Smooth muscle cell (in vitro differentiated cells): ENCODE measurements at regions not wholly inside any gene's neighbourhood (a gene's known extent, or its start where the extent isn't known, plus 50 kb on each side); places are given as distances from the start of the nearest gene placed in this dataset.

Experiments
- DNase-seq: peaks from one replicate; lab custom pipeline; 2025; ENCODE audit not compliant: unreplicated experiment; lab: John Stamatoyannopoulos, UW
- H2AFZ ChIP-seq: fragments of 200-600 bp; sonication (generic); 2 replicates; pipeline ENCODE4 v1.6.0; 2016; ENCODE audit warnings: antibody characterized with exemption, low read depth, mild to moderate bottlenecking
- H3F3A ChIP-seq: fragments of 200-600 bp; sonication (generic); 2 replicates; pipeline ENCODE4 v1.6.0; 2017; ENCODE audit warnings: antibody characterized with exemption, low read depth
- H3K27ac ChIP-seq: fragments of 200-600 bp; sonication (generic); 2 replicates; pipeline ENCODE4 v1.5.1; 2016; ENCODE audit warnings: low read depth, mild to moderate bottlenecking
- H3K27me3 ChIP-seq: fragments of 200-600 bp; sonication (generic); 2 replicates; pipeline ENCODE4 v1.6.1; 2016; ENCODE audit warnings: low read depth, mild to moderate bottlenecking
- H3K36me3 ChIP-seq: fragments of 200-600 bp; sonication (generic); 2 replicates; pipeline ENCODE4 v1.5.1; 2016; ENCODE audit warnings: low read depth
- H3K4me1 ChIP-seq: fragments of 200-600 bp; sonication (generic); 2 replicates; pipeline ENCODE4 v1.5.1; 2016; ENCODE audit warnings: low read depth
- H3K4me2 ChIP-seq: fragments of 200-600 bp; sonication (generic); 2 replicates; pipeline ENCODE4 v1.6.0; 2016; ENCODE audit warnings: mild to moderate bottlenecking
- H3K4me3 ChIP-seq: fragments of 200-600 bp; sonication (generic); 2 replicates; pipeline ENCODE4 v1.5.1; 2016; ENCODE audit warnings: mild to moderate bottlenecking
- H3K79me2 ChIP-seq: fragments of 200-600 bp; sonication (generic); 2 replicates; pipeline ENCODE4 v1.6.0; 2016; ENCODE audit warnings: low read depth, mild to moderate bottlenecking
- H3K9ac ChIP-seq: fragments of 200-600 bp; sonication (generic); 2 replicates; pipeline ENCODE4 v1.6.0; 2016; ENCODE audit warnings: low read depth
- H3K9me3 ChIP-seq: fragments of 200-600 bp; sonication (generic); replicated peaks from 2 replicates; pipeline ENCODE4 v1.5.1; 2016; ENCODE audit warnings: low read depth
- H4K20me1 ChIP-seq: fragments of 200-600 bp; sonication (generic); 2 replicates; pipeline ENCODE4 v1.6.0; 2016; ENCODE audit warnings: low read depth
- CTCF ChIP-seq: fragments of 200-600 bp; sonication (generic); IDR thresholded peaks from 2 replicates; pipeline ENCODE4 v1.5.1; 2017; ENCODE audit warnings: borderline replicate concordance, mild to moderate bottlenecking, antibody characterized with exemption; ENCODE audit not compliant: insufficient read depth, poor library complexity, severe bottlenecking
- WGBS: methylation state at CpG from one replicate; pipeline ENCODE4 v1.1.7; 2016; ENCODE audit warnings: low lambda C conversion rate; 5-methylcytosine and 5-hydroxymethylcytosine counted together

- no peak overlapping the region for H3K27ac ChIP-seq
- H3K27me3 ChIP-seq: no peaks in the 10 kb centered on the region
- no peaks in the 10 kb centered on the region for H3K36me3 ChIP-seq
Measured at GRCh38 chr6:168387426-168387825, 53.6 kb upstream of the SMOC2 start.

GRCh38 chr6:168387911-168388310 lies 53.1 kb upstream of the SMOC2 start:
- Histone ChIP-seq H3F3A (no peaks in the 10 kb centered on the region), H3K27ac (no peak overlapping the region), H3K9ac (no peak overlapping the region), H3K4me3 (no peak overlapping the region), H3K79me2 (no peaks in the 10 kb centered on the region), H4K20me1 (no peaks in the 10 kb centered on the region), H3K4me2 (no peak overlapping the region), H3K27me3 (no peaks in the 10 kb centered on the region), H2AFZ (no peak overlapping the region), H3K4me1 (no peaks in the 10 kb centered on the region), H3K36me3 (no peaks in the 10 kb centered on the region), H3K9me3 (no peaks in the 10 kb centered on the region)
- no peak for DNase-seq
- 94% methylated on average over 18 of the region's 18 CpGs for WGBS
- no peak for TF ChIP-seq CTCF

More at GRCh38 chr6:168387426-168387825, 53.6 kb upstream of the SMOC2 start:
- H3F3A ChIP-seq: no peaks in the 10 kb centered on the region
- H4K20me1 ChIP-seq: no peaks in the 10 kb centered on the region
- H3K9me3 ChIP-seq: no peaks in the 10 kb centered on the region
- no peaks in the 10 kb centered on the region for H3K4me1 ChIP-seq
- DNase-seq: no peak
- H3K79me2 ChIP-seq: no peaks in the 10 kb centered on the region
- no peak for TF ChIP-seq CTCF
- H3K4me2 ChIP-seq: no peak overlapping the region
- H2AFZ ChIP-seq: no peak overlapping the region
- no peak overlapping the region for H3K4me3 ChIP-seq
- no peak overlapping the region for H3K9ac ChIP-seq
- 92% methylated on average over 10 of the region's 10 CpGs for WGBS

- Histone ChIP-seq H3K9ac (no peak overlapping the region), H3K27ac (no peak overlapping the region), H3K4me3 (no peak overlapping the region), H4K20me1 (no peaks in the 10 kb centered on the region), H3K79me2 (no peaks in the 10 kb centered on the region), H3K9me3 (no peaks in the 10 kb centered on the region), H3K4me2 (no peak overlapping the region), H2AFZ (no peak overlapping the region), H3K36me3 (no peaks in the 10 kb centered on the region), H3K27me3 (no peaks in the 10 kb centered on the region), H3F3A (no peaks in the 10 kb centered on the region), H3K4me1 (no peaks in the 10 kb centered on the region)
- WGBS: 90% methylated on average over 32 of the region's 32 CpGs
- no peak for DNase-seq
- TF ChIP-seq CTCF: no peak
Measured at GRCh38 chr6:168388641-168389633, 52.0 kb upstream of the SMOC2 start.
